GM04504 (cell line): ENCODE measurements at regions not wholly inside any gene's neighbourhood (a gene's known extent, or its start where the extent isn't known, plus 50 kb on each side); places are given as distances from the start of the nearest gene placed in this dataset.
A peak's percentile ranks its signal among the peaks of the same experiment; 100 is the strongest.
"Not testable (repeated sequence)": the region's sequence is repeated elsewhere in the genome, so short reads cannot be mapped to it uniquely, and the experiment has no call there.

Experiments used
- DNase-seq: peaks from one replicate; pipeline ENCODE4 v3.0.0-alpha.2; 2012; ENCODE audit warnings: low read depth

DNA sequence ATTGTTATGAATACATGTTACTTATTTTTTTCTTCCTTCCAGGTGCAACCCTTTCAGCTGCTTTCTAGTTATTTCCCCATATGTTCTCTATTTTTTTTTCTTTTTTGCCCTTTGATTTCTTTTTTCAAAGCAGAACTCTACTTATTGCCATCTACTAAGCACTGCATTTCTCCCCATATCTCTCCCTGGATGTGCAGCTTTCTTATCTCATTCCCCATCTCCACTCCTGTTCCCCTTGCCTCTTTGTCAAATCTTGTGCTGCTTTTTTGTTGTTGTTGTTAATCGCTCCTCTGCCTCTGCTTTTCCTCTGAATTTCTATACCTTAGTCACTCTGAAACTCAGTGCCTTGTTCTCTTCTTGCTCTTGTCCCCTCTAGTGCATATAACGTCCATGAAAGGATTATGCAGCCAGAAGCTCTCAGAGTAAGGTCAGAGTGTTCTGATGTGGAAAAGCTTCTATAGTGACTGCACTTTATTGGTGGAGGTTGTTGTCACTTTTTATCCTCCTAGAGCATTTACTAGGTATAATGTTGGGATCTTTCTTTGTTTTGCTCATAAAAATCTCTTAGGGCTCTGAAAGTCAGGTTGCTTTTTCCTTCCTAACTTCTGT, 51.1 kb upstream of the JADE1 start:
- no peak for DNase-seq

DNA sequence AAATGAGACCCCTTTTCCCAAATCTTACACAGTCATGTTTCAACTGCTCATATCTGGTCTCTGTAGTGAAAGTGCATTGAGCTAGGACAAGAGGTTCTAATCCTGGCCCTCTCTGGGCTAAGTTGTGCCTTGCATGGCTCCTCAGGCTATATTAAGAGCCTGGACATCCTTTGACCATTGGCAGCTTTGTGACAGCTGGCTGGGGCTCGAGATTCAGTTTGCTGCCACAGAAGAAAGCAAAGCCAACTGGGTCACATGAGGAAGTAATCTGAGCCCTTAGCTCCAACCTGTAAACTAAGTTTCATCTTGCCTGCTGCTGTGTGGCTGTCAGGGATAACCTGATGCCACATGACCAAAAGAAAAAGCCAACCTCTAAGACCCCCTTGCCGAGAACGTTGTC, 51.8 kb upstream of the JADE1 start:
- DNase-seq = no peak

DNA sequence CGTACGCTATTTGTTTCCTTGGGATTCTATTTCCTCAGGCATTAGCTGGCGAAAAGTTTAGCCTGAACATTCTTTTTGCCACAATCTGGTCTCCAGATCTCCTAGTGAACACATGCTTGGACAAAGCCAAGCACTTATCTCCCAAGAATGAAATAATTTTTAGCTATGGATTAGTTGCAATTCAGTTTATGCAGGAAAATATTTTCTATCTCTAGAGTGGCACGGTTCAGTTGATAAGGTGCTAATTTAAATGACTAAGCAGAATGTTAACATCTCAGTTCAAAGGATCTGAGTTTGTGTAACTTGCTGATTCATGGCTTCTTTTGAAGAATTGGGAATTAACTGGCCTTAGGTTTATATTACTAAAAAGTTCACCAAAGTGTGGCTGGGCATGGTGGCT, 58.1 kb upstream of the JADE1 start:
- no peak for DNase-seq

- DNase-seq = not testable (repeated sequence)
Observed at GRCh38 chr4:128741748-128742147, 67.8 kb upstream of the JADE1 start.

DNA sequence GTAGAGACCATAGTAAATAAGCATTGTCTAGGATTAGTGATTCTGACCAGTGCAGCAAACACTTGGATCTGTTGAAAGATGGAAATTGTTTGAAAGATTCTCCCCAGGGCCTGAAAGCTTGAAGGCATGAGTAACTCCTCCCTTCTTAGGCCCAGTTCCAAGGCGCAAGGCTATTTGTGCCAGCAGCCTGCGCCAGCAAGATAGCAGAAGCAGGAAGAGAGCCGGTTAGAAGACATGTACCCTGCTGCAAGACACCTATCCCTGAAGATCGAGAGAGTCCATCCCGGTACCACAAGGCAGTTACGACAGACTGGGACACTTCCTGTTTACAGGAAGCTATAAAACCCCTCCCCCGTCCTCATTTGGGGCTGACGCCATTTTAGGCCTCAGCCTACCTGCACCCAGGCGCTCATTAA, 72.4 kb upstream of the JADE1 start:
- no peak for DNase-seq

DNA sequence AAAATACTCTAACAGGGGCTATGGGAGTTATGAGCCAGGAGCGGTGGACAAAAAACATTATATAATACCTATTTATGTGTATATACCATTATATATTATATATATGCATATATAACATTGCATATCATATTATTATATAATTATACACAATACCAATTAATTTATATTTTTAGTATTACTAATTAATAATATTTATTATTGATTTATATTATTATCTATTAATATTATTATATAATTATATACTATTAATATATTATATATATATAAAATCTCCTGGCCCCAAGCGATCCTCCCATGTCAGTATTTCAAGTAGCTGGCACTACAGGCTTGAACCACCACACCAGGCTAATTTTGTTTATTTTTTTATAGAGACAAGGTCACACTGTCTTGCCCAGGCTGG, 73.8 kb upstream of the JADE1 start:
- no peak for DNase-seq

DNA sequence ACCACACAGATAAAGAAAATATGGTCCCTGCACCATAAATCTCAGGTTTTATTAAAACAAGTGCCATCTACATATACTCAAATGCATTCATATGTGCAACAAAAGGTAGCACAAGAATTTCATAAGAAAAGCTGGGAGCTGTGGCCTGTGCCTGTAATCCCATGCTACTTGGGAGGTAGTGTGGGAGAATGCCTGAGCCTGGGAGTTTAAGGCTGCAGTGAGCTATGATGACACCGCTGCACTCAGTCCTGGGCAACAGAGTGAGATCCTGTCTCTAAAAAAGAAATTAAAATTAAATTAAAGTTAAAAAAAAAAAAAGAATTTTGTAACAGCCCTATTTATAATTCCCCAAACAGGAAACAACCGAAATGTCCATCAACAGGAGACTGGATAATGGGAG, 81.3 kb upstream of the JADE1 start:
- no peak for DNase-seq

- no peak for DNase-seq
Observed at GRCh38 chr4:128727658-128728057, 81.8 kb upstream of the JADE1 start.

GRCh38 chr4:128725405-128726055, 84.0 kb upstream of the JADE1 start:
- DNase-seq = no peak

- DNase-seq = no peak
Observed at GRCh38 chr4:128722911-128723310, 86.6 kb upstream of the JADE1 start.

DNA sequence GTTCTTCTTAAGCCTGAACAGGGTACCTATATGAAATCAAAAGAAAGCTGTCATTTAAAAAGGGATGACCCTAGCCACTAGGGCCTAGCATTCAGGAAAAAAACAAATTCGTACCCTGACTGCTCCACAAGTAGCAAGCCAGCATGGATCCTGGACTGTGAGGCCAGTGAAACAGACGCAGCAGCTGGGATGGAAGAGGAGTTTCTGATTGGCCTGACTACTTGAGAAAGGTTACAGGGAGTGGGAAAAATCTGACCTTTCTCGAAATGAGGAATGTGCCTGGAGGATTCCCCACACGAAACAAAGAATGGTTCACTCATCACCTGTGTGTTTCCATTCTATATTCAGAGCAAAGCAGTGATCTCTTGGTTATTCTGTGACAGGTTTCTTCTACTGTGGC, 87.6 kb upstream of the JADE1 start:
- no peak for DNase-seq

DNA sequence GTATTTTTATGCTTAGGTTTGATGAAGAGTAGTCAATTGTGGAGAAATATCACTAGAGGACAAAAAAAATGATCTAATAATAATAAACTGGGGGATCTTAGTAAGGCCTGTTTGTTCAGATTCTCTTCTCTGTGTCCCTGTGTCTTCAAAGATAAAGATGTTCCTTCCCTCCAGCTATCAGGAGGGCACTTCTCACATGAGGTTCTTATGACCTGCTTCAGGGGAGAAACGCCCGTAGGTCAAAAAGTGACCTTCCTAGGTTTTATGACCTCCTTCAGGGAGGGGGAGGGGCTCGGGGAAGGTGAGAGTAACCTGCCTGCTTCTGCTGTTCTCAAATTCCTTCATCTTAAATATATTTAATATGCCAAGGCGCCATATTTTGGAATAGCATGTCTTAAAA, 89.2 kb upstream of the JADE1 start:
- DNase-seq = no peak

DNA sequence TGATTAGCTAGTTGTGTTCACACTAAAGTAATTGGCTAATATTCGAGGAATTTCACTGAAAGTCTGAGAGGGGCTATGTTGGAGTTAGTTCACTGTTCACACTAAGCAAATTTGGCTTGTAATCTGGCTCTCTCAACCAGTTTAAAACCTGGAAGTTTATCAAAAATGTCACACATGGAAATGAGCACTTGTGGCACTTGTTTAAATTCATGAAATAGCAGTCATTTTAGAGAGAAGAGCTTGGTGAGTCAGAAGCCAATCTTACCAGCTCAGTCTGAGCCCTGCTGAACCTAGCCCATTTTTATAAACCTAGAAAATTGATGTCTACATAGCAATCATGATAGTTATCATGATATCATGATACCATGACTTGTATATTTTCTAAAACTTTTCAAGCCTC, 90.7 kb upstream of the JADE1 start:
- peak; percentile 40 for DNase-seq

- peak; percentile 25 for DNase-seq
Observed at GRCh38 chr4:128716338-128716737, 93.2 kb upstream of the JADE1 start.

DNA sequence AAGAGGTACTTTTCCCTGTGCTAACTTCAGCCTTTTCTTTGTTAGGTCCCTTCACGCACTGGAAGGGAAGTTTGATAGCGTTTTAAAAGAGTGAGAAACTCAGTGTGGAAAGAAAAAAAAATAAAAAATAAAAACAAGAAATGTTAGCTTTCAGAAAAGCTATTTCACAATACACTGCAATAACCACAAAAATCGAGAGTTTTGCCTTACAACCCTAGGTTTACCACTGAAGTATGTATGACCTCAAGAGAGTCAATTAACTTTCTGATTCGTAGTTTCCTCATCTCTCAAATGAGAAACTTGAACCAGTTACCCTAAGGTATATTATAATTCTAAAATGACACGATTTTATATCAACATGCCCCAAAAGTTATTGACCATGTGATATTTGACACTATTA, 93.9 kb upstream of the JADE1 start:
- peak; percentile 50 for DNase-seq

DNA sequence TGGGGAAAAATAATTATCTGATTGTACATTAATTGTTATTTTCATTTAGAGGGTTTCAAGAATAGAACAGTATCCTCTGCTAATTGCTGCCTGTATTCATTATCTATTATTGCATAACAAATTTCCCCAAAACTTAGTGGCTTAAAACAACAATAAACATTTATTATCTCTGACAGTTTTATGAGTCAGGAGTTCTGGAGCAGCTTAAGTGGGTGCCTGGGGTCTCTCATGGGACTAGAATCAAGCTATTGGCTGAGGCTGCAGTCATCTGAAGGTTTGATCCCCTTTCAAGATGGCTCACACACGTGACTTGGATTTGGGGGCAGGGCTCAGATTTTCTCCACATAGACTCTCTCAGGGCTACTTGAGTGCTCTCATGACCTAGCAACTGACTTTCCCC, 98.1 kb upstream of the JADE1 start:
- no peak for DNase-seq

DNA sequence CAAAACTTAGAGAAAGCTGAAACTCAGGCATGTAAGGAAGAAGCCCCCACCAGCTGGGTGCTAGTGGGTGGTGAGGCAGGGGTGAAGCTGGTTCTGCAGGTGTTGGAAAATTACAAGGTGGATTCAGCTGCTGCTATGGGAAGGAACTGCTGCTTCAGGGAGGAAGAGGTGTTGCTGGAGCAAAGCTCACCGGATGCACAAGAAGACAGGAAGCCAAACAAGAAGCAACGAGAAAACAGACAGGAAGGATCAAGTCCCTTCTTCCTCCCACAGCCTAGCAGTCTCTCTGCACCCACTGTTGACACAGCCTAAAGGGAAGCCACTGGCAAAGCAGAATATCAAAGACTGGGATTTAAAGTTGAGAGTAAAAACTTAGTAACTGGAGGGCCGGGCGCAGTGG, 100.2 kb upstream of the JADE1 start:
- DNase-seq = no peak

GRCh38 chr4:128707864-128708263, 101.6 kb upstream of the JADE1 start:
- peak; percentile 18 for DNase-seq

- DNase-seq = no peak
Observed at GRCh38 chr4:128703948-128704347, 105.6 kb upstream of the JADE1 start.

- no peak for DNase-seq
Observed at GRCh38 chr4:128700659-128701350, 108.7 kb upstream of the JADE1 start.

DNA sequence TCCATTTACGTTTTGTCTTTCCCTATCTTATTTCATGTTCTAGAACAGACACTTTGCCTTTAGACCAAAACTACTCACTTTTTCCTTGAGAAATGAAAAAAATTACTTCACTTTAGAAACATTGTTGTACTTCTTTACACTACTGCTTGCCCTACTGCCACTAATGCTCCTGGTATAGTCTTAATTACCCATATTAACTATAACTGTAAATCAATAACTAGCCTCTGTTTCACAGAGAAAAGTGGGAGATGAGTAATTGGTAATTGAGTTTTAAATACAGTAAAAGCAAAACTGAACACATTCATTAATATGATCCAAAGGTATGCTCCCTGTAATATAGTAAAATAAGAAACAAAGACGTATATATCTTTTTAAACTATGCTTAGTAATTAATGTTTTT, 111.1 kb upstream of the JADE1 start:
- DNase-seq = no peak

DNA sequence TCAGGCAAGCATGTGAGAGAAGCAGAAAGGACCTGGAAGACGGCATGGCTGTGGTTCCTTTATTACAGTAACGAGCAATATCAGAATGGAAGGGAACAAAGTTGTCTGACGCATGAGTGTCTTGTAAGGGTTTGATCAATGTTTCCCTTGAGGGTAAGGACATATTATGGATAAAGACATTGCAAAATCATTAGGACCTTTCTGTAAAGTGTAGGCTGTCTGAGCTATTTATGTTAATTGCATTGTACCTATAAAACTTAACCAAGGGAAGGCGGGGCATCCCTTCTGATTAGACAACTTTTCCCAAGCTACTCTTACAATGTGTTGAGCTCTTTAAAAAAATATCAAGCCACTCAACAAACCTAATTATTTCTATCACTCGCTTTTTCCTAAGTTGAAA, 112.2 kb upstream of the JADE1 start:
- DNase-seq = no peak

- DNase-seq = no peak
Observed at GRCh38 chr4:128690011-128690410, 119.5 kb upstream of the JADE1 start.
